Tibial artery (tissue), 4 donors: ENCODE measurements at regions not wholly inside any gene's neighbourhood (a gene's known extent, or its start where the extent isn't known, plus 50 kb on each side); places are given as distances from the start of the nearest gene placed in this dataset.

Experiments
- DNase-seq, 2 donors: peaks; one replicate each; pipeline ENCODE4 v3.0.0-alpha.2; 2019
- H3K27ac ChIP-seq, 2 donors: fragments of 200-600 bp; sonication (generic) in 1 of 2; 1 replicate in 1 of 2; 2 replicates in 1 of 2; pipeline ENCODE4 v1.5.1; 2018 to 2019; ENCODE audit warnings: mild to moderate bottlenecking in 1 of 2
- H3K27me3 ChIP-seq, 2 donors: fragments of 200-600 bp; sonication (generic) in 1 of 2; one replicate each; pipeline versions ENCODE4 v1.5.1 to v1.6.0; 2016 to 2019
- H3K36me3 ChIP-seq, 3 donors: fragments of 200-600 bp; sonication (generic) in 2 of 3; one replicate each; pipeline ENCODE4 v1.5.1; 2016 to 2019; ENCODE audit warnings: mild to moderate bottlenecking in 2 of 3
- H3K4me1 ChIP-seq, 4 donors: fragments of 200-600 bp; sonication (generic) in 2 of 4; 1 replicate in 3 of 4; 2 replicates in 1 of 4; pipeline ENCODE4 v1.5.1; 2016 to 2019
- H3K4me3 ChIP-seq, 2 donors: fragments of 200-600 bp; sonication (generic) in 1 of 2; 1 replicate in 1 of 2; 2 replicates in 1 of 2; pipeline ENCODE4 v1.5.1; 2018 to 2019; ENCODE audit warnings: mild to moderate bottlenecking in 2 of 2
- H3K9me3 ChIP-seq, 3 donors: fragments of 200-600 bp; sonication (generic) in 1 of 3; one replicate each; pipeline ENCODE4 v1.5.1; 2016 to 2019
- intact Hi-C: fragments of 100-400 bp; cut with DNase I; formaldehyde crosslinking; loops from one replicate; pipeline ENCODE4 v1.15.0; 2023; ENCODE audit warnings: low total_unique reads
- TF ChIP-seq, protein P1 (sequence below), 2 experiments: fragments of 200-600 bp in 1 of 2; fragments of 450-650 bp in 1 of 2; IDR thresholded peaks; one replicate each; pipeline ENCODE4 v1.5.1; 2017 to 2019; ENCODE audit warnings: antibody characterized with exemption in 2 of 2, mild to moderate bottlenecking in 1 of 2, moderate library complexity in 1 of 2

DNA sequence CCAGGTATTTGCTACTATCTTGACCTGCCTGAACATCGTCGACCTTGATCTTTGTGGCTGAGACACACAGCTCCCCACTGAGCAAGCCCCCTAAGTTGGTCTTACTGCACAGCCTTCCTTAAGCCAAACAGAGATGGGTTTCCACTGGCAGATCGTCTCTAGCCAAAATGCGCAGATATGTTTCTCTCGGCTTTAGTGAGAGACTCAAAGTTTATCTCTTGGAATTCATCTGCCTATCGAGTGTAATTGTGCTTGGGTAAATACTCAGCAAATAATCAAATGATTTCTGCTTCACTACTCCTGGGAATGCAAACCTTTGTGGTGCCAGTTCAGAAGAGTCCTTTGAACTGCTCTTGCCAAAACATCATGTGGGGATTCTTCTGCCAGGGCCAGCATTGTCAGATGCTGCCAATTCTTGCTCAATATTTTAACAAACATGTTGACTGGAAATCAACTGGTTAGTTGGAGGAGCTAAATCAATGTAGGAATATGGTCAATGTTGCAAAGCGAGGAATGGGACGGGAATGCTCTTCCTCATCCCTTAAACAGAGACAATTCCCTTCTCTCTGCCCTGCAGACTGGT lies 141.2 kb upstream of the SLC28A3 start:
- no peak for DNase-seq
- H3K27ac ChIP-seq: no peak overlapping the region
- no peaks in the 10 kb centered on the region for H3K4me1 ChIP-seq
- no peak overlapping the region for H3K4me3 ChIP-seq
- intact Hi-C loops: no loop called here
- no peaks in the 10 kb centered on the region for H3K27me3 ChIP-seq
- no peaks in the 10 kb centered on the region for H3K9me3 ChIP-seq
- H3K36me3 ChIP-seq: no peaks in the 10 kb centered on the region
- TF ChIP-seq, protein P1, sequence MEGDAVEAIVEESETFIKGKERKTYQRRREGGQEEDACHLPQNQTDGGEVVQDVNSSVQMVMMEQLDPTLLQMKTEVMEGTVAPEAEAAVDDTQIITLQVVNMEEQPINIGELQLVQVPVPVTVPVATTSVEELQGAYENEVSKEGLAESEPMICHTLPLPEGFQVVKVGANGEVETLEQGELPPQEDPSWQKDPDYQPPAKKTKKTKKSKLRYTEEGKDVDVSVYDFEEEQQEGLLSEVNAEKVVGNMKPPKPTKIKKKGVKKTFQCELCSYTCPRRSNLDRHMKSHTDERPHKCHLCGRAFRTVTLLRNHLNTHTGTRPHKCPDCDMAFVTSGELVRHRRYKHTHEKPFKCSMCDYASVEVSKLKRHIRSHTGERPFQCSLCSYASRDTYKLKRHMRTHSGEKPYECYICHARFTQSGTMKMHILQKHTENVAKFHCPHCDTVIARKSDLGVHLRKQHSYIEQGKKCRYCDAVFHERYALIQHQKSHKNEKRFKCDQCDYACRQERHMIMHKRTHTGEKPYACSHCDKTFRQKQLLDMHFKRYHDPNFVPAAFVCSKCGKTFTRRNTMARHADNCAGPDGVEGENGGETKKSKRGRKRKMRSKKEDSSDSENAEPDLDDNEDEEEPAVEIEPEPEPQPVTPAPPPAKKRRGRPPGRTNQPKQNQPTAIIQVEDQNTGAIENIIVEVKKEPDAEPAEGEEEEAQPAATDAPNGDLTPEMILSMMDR (IDR thresholded peaks at IDR 0.05): no peak

DNA sequence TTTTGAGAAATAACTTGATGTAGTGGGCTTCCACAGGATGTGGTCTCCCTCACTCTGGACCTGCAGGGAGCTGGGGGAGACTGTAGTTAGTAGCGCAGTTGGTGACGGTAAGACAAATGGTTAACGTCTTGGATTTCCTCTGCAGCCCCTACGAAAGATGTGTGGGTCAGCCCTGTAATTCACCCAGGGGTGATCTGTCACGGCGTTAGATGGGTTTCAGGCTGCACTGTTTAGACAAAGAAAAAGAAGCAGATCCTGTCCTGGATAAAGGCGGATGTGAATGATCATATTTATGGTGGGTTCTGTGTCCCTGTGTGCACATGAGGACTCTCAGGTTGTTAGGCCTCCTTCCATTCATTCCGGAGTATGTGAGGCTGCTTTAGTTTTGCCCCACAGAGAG lies 142.0 kb upstream of the SLC28A3 start:
- H3K9me3 ChIP-seq: no peaks in the 10 kb centered on the region
- no peak overlapping the region for H3K27ac ChIP-seq
- no peaks in the 10 kb centered on the region for H3K4me1 ChIP-seq
- no peak for DNase-seq
- H3K27me3 ChIP-seq: no peaks in the 10 kb centered on the region
- TF ChIP-seq, protein P1 (IDR thresholded peaks at IDR 0.05): no peak
- no peaks in the 10 kb centered on the region for H3K36me3 ChIP-seq
- intact Hi-C loops: no loop called here
- H3K4me3 ChIP-seq: no peak overlapping the region

DNA sequence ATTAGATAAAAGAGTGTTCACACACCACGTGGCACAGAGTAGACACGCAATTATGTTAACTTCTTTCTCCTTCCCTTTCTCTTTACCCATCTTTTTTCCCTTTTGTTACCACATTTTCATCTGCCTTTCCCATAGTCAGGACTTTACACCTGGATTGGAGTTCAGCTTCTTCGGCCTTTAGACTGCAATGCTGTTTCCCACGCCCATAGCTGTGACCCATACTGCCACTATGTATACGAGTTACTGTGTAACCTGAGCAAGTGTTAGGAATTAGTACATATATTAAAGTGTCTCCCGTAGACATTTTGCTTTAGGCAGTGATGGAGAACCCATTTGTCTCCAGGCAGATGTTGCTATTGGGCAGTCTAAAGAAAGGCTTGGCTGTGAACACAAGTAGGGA lies 143.6 kb upstream of the SLC28A3 start:
- intact Hi-C loops: no loop called here
- no peaks in the 10 kb centered on the region for H3K27me3 ChIP-seq
- DNase-seq: no peak

DNA sequence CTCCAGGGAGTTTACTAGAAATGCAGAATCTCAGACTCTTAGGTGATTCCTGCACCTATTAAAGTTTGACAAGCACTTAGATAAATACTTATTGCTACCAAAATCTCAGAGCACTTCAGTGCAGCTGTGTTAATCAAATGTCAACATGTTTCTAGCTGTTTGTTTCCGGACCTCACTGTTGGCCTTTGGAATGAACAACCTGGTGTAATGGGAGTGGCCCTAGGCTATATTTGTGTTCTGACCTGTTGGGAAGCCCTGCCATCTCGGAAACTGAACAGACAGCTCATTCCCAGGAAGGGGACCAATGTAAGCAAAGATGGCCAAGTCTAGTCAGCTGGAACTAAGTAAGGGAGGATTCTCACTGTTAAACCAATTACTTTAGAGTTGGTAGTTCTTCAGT lies 145.0 kb upstream of the SLC28A3 start:
- H3K4me1 ChIP-seq: no peaks in the 10 kb centered on the region
- DNase-seq: no peak
- TF ChIP-seq, protein P1 (IDR thresholded peaks at IDR 0.05): no peak
- no peaks in the 10 kb centered on the region for H3K36me3 ChIP-seq
- no peak overlapping the region for H3K4me3 ChIP-seq
- no peak overlapping the region for H3K27ac ChIP-seq
- intact Hi-C loops: no loop called here
- no peaks in the 10 kb centered on the region for H3K9me3 ChIP-seq
- H3K27me3 ChIP-seq: no peaks in the 10 kb centered on the region

More for the DNA sequence above, 143.6 kb upstream of the SLC28A3 start:
- no peak overlapping the region for H3K27ac ChIP-seq
- H3K9me3 ChIP-seq: no peaks in the 10 kb centered on the region
- no peaks in the 10 kb centered on the region for H3K36me3 ChIP-seq
- TF ChIP-seq, protein P1 (IDR thresholded peaks at IDR 0.05): no peak
- no peaks in the 10 kb centered on the region for H3K4me1 ChIP-seq
- no peak overlapping the region for H3K4me3 ChIP-seq

DNA sequence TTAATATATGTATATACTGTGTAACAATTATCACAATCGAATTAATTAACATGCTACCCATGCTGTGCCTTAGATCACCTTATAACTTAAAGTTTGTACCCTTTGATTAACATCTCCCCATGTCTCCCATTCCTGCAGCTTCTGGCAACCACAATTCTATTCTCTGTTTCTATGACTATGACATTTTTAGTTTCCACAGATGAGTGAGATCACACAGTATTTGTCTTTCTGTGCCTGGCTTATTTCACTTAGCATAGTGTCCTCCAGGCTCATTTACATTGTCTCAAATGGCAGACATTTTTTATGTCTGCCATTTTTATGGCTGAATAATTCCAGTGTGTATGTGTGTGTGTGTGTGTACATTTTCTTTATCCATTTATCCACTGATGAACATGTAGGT lies 146.1 kb upstream of the SLC28A3 start:
- Histone ChIP-seq H3K27ac (no peak overlapping the region), H3K9me3 (no peaks in the 10 kb centered on the region), H3K36me3 (no peaks in the 10 kb centered on the region), H3K27me3 (no peaks in the 10 kb centered on the region), H3K4me3 (no peak overlapping the region), H3K4me1 (no peaks in the 10 kb centered on the region)
- TF ChIP-seq, protein P1 (IDR thresholded peaks at IDR 0.05): no peak
- intact Hi-C loops: no loop called here
- DNase-seq: no peak
